PC-3 (cell line): ENCODE measurements at regions not wholly inside any gene's neighbourhood (a gene's known extent, or its start where the extent isn't known, plus 50 kb on each side); places are given as distances from the start of the nearest gene placed in this dataset.

Experiments
- EZH2 ChIP-seq: fragments of 300-600 bp; sonication (generic); IDR thresholded peaks from one replicate; pipeline ENCODE4 v1.6.1; 2017; ENCODE audit warnings: antibody characterized with exemption, mild to moderate bottlenecking, low read length; ENCODE audit not compliant: unreplicated experiment
- EZH2phosphoT487 ChIP-seq: fragments of 300-600 bp; sonication (generic); IDR thresholded peaks from 2 replicates; pipeline ENCODE4 v1.6.1; 2018; ENCODE audit warnings: mild to moderate bottlenecking, antibody characterized with exemption, low read length, borderline replicate concordance
- TF ChIP-seq, protein P1 (sequence below): fragments of 300-600 bp; sonication (generic); conservative IDR thresholded peaks from 2 replicates; pipeline ENCODE4 v1.5.1; 2017; ENCODE audit warnings: antibody characterized with exemption, low read depth, mild to moderate bottlenecking, low read length

DNA sequence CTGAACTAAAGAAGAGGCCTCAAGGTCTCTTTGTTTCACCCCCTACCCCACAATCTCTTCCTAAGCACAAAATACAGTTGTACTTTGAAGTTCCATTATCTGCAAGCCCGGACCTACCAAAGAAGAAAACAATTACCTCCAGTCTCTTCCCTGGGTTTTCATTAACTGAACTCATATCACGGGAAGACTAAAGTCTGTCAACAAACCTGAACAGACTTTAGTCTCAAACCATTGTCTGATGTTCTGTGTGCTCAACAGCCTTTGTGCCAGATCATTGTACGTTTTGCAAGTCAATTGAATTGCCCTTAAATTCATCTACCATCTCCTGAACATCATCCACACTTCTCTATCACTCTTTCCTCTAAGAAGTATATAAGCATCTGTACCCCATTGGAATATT, 1021.9 kb upstream of the CDH2 start:
- TF ChIP-seq, protein P1, sequence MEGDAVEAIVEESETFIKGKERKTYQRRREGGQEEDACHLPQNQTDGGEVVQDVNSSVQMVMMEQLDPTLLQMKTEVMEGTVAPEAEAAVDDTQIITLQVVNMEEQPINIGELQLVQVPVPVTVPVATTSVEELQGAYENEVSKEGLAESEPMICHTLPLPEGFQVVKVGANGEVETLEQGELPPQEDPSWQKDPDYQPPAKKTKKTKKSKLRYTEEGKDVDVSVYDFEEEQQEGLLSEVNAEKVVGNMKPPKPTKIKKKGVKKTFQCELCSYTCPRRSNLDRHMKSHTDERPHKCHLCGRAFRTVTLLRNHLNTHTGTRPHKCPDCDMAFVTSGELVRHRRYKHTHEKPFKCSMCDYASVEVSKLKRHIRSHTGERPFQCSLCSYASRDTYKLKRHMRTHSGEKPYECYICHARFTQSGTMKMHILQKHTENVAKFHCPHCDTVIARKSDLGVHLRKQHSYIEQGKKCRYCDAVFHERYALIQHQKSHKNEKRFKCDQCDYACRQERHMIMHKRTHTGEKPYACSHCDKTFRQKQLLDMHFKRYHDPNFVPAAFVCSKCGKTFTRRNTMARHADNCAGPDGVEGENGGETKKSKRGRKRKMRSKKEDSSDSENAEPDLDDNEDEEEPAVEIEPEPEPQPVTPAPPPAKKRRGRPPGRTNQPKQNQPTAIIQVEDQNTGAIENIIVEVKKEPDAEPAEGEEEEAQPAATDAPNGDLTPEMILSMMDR = no peak
- no peak for TF ChIP-seq EZH2
- no peak for TF ChIP-seq EZH2phosphoT487
